HG03378 (cell line): ENCODE measurements at regions not wholly inside any gene's neighbourhood (a gene's known extent, or its start where the extent isn't known, plus 50 kb on each side); places are given as distances from the start of the nearest gene placed in this dataset.

Experiments used
- ATAC-seq: cut with Tn5 transposase; IDR thresholded peaks from one replicate; pipeline ENCODE4 v1.9.1; 2021; ENCODE audit warnings: mild to moderate bottlenecking, moderate library complexity; ENCODE audit not compliant: unreplicated experiment

DNA sequence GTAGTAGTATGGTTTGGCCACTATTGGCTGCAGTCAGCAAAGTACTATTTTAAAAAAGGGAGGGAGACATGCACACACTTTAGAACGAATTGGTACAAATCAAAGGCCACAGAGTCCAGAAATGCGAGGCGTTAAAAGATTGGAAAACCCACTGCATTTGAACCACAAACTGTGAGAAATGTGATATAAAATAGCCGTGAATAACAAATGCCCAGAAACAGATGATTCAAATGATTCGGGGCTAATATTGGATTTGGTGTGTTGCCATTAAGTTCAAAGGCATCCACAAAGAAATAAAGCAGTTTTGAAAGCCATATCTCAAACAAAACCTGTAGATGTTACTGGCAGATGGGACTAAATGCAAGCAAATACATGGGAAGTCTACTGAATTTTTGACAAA is 140.9 kb upstream of the HMHB1 start:
- no peak for ATAC-seq

DNA sequence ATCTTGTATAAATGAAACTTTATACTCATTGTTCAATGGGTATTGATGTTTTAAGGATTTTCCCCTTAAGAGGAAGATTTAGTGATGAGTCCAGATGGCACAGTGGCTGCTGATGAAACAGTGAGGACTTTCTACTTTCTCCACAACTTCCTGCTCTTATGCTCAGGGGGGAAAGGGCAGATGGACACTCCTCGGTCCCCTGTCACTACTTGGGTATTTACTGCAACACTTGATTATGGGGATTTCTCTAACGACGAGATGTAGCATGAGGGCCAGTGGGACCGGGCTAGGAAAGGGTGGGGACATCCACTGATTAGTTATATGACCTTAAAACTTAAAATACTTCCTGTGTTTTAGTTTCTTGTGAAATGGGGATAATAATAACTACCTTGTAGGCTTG is 146.1 kb upstream of the HMHB1 start:
- ATAC-seq, result no peak

DNA sequence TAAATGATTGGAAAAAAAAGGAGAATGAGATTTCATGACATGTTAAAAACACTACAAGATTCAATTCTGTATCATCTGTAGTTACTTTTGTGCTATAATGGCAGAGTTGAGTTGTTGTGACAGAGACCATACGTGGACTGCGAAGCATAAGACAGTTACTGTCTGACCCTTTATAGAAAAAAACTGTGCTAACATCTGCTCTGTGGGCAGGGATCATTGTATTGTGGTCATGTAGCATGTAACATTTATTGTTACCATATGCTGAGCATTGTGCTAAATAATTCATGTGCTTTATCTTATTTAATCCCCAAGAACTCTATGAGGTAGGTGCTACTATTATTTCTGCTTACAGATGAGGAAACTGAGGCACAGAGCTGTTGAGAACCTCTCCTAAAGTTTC is 147.3 kb upstream of the HMHB1 start:
- ATAC-seq, result no peak

GRCh38 chr5:143663872-143664271 is 148.1 kb upstream of the HMHB1 start:
- ATAC-seq, result no peak

- no peak for ATAC-seq
Measured at GRCh38 chr5:143662020-143662419, 149.9 kb upstream of the HMHB1 start.

GRCh38 chr5:143660625-143661024 is 151.3 kb upstream of the HMHB1 start:
- ATAC-seq, result no peak

DNA sequence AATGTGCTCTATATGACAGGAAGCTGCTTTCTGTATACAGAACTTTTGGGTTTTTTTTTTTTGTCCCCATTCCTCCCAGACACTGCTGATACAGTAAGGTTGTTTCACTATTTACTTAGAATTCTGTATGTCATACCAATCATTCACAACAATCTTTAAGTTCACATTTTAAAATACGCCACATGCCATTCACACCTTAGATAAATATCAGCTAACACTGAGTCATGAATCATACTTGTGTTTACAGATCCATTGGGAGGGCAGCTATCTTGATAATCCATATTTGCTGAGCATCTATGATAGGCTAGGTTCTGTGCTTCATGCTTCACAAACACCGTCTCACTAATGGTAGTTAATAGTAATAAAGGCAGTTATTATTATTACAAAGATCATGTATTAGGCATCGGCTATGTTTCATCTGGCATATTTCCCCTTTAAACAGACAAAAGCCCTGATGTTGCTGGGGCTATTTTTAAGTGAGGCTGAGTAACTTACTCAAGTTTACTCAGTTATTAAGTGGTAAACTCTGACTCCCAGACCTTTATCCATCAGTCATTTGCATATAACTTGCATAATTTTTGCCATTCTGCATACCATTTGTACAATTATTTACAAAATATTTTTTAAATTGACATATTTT is 152.2 kb upstream of the HMHB1 start:
- ATAC-seq, result no peak

GRCh38 chr5:143658956-143659355 is 153.0 kb upstream of the HMHB1 start:
- ATAC-seq, result no peak

GRCh38 chr5:143657647-143658285 is 154.2 kb upstream of the HMHB1 start:
- ATAC-seq, result no peak

- no peak for ATAC-seq
Measured at GRCh38 chr5:143653766-143654282, 158.1 kb upstream of the HMHB1 start.

- ATAC-seq, result peak; percentile 64
Measured at GRCh38 chr5:143653256-143653655, 158.7 kb upstream of the HMHB1 start.

DNA sequence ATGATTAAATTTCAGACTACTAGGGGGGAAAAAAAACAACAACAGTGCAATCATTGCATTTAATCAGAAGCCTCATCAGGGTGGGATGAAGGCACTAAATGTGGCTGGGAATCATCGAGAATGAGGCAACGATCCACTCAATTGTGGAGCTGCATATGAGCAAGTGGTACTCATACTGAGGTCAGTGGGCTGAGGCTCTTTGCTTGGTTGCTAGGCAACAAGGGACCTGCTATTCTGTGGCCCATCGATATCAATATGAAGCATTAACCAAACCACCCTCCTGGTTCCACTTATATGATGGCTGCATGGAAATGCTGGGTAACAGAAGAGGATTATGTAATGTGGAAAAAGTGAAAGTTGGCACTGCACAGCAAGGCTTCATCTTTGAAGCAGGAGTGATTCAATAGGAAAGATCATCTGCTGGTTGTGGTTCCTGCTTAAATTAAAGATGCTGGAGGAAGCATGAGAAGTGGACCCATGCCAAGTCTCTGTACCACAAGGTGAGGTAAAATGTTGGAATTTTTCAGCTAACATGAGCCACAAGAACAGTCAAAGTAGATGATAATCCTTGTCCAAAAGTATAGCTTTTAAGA is 159.8 kb upstream of the HMHB1 start:
- no peak for ATAC-seq

DNA sequence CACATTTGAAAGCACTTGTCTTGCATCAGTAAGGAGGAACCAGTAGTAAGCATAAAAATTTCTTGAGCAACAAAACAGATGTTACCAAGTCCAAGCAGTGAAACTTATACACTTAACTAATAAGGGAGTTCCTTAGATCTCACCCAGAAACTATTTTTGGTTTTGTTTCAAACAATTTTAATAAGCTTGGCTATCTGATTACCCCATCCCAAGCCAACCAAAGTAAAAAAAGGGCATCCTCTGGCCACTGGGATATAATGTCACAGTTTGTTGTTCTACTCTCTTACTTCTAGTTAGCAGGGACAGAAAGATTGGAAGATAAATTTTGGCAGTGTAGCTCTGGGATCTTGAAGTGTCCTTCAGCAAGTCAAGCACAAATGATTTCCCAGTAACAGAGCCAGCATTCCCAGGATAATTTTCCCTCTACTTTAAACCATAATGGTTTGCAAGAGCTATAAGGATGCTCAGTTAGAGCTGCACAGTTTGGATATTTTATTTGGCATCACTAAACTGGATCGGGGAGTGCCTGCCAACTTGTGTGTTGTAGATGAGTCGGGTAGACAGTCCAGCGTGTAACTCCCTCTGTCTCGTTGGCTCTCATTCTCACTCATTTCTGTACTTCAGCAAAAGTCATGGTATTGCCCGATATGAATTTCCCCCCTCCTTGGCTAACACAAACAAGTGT is 161.9 kb upstream of the HMHB1 start:
- no peak for ATAC-seq

- ATAC-seq, result no peak
Measured at GRCh38 chr5:143648696-143649095, 163.3 kb upstream of the HMHB1 start.

GRCh38 chr5:143646961-143647360 is 165.0 kb upstream of the HMHB1 start:
- no peak for ATAC-seq

DNA sequence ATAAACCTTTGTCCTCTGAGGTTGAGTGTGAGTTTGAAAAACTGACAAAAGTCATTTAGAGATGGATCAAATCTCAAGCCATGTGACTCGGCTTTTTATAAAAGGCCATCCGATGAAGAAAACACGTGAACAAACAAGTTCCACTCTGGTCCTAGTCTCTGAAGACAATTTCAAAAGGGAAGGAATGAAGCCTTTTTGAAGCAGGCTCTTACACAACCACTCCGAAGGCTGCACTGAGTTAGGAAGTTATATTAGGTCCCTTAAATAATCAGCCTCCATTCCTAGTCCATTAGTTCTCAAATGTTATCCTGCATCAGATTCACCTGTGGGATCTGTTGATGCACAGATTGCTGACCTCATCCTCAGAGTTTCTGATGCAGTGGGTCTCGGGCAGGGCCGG is 166.6 kb upstream of the HMHB1 start:
- ATAC-seq, result no peak

GRCh38 chr5:143644727-143645126 is 167.2 kb upstream of the HMHB1 start:
- no peak for ATAC-seq

GRCh38 chr5:143642791-143643190 is 169.2 kb upstream of the HMHB1 start:
- no peak for ATAC-seq

GRCh38 chr5:143641549-143642355 is 170.2 kb upstream of the HMHB1 start:
- ATAC-seq, result no peak

- no peak for ATAC-seq
Measured at GRCh38 chr5:143638654-143639053, 173.3 kb upstream of the HMHB1 start.
